ENCODE measurements at regions not wholly inside any gene's neighbourhood (a gene's known extent, or its start where the extent isn't known, plus 50 kb on each side); places are given as distances from the start of the nearest gene placed in this dataset.

DNA sequence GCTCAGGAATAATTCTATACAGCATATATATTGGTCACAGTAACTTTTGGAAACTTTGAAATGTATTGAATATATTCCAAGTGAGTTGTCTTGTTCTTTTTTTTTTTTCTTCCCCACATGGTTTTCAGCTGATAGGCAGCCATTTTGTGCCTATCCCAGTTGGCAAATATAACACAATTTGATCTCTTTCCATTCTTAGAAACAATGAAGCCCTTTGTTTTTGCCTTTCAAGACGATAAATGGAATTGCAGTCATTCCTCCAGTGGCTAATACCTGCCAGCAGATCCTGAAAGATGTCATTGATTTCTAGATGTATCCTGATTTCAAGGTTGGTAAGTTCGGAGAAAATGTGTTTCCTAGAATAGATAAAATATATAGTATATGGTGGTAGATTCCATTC, 951.1 kb upstream of the SLC10A2 start:
- WGBS, 2 donors: 67 to 68% methylated on average over 2 of the region's 2 CpGs
- DNase-seq (ENCODE audit: low spot score in 2 of 2): no peak
- intact Hi-C loops (cut with DNase I; ENCODE audit: low total_unique reads): no loop called here
- TF ChIP-seq POLR2A (IDR thresholded peaks at IDR 0.05): no peak
- no peak for TF ChIP-seq CTCF (IDR thresholded peaks at IDR 0.05)
- no peak overlapping the region for H3K4me3 ChIP-seq (ENCODE audit: low read depth, poor library complexity, severe bottlenecking)

DNA sequence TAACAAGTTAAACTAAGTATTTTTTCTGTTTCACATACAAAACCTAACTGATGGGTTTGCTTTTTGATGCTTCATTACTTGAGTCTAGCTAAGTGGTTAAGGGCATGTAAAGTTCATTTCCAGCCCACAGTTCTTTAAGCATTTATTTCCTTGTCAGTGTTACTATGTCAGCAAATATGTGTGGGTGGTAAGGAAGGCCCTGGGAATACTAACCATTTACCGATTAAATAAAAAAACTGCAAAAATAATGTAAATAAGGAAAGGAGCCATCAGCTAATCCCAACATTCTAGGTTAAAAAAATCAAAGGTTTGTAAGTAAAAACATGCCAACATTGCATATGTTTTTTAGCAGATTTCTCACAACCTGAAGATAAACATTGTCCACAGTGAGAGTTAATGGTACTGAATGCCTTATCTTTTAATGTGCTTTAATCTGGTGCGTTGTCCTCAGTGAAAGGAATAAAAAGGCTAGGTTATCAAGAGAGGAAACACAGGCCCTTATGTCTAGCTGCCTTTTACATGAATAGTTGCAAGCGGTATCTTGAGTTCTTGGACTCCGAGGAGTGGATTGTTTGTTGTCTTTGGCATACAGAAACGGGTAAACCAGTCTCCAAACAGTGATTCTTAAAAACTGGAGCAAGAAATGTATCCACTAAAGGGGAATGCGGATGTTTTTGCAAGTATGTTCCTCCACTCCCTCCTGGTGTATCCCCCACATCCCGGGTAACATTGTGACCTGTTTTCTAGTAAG, 949.6 kb upstream of the SLC10A2 start:
- TF ChIP-seq POLR2A (IDR thresholded peaks at IDR 0.05): no peak
- TF ChIP-seq CTCF (IDR thresholded peaks at IDR 0.05): no peak
- intact Hi-C loops (cut with DNase I; ENCODE audit: low total_unique reads): no loop called here
- WGBS, 2 donors: 54 to 57% methylated on average over 7 of the region's 7 CpGs
- DNase-seq (ENCODE audit: low spot score in 2 of 2): no peak
- no peak overlapping the region for H3K4me3 ChIP-seq (ENCODE audit: low read depth, poor library complexity, severe bottlenecking)

DNA sequence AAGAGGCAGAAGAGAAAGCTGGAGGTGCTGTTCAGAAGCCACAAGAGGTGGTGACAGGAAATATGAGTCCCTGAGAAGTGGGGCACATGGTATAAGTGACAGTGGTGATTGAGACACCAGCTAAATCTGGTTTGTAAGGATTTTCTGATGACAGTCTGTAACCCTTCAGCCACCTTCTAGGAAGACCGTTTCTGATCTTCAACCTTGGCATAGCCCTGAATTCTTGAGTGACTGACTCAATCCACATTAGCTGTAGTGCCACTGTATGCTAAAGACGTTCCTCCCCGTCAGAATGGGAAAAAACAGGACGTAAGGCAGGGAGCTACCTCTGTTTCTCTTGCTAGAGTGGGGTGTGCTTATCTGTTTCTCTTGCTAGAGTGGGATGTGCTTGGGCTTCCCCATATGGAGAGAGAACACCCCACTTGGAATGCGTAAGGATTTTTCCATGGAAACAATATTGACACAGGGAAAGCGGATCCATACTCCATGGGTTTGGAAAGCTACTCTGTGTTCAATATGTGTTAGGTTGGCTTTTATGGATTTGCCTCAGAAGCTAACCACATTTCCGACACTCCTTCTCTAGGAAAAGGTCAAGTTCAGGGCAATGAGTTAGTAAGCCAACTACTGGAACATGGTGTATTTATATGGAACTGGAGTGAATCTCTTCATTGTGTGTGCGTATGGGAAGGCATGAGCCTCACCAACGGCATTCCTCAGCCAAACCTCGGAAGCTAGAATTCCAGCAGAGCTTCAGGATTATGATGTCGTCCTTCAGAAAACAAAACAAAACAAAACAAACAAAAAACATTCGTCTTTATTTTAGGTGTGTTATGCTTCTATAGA, 948.8 kb upstream of the SLC10A2 start:
- WGBS, 2 donors: 76 to 79% methylated on average over 12 of the region's 12 CpGs
- intact Hi-C loops (cut with DNase I; ENCODE audit: low total_unique reads): no loop called here

GRCh38 chr13:104011505-104012241, 945.5 kb upstream of the SLC10A2 start:
- intact Hi-C loops (cut with DNase I; ENCODE audit: low total_unique reads): no loop called here
- peak in 1 of 2 donors; percentile 17 for DNase-seq (ENCODE audit: low spot score in 2 of 2)
- 34 to 40% methylated on average over 18 of the region's 18 CpGs for WGBS, 2 donors
- no peak overlapping the region for H3K4me3 ChIP-seq (ENCODE audit: low read depth, poor library complexity, severe bottlenecking)
- no peak for TF ChIP-seq CTCF (IDR thresholded peaks at IDR 0.05)
- TF ChIP-seq POLR2A (IDR thresholded peaks at IDR 0.05): no peak

More for the DNA sequence above, 948.8 kb upstream of the SLC10A2 start:
- H3K4me3 ChIP-seq (ENCODE audit: low read depth, poor library complexity, severe bottlenecking): no peak overlapping the region
- TF ChIP-seq POLR2A (IDR thresholded peaks at IDR 0.05) (no peak), CTCF (IDR thresholded peaks at IDR 0.05) (no peak)
- DNase-seq (ENCODE audit: low spot score in 2 of 2): no peak

DNA sequence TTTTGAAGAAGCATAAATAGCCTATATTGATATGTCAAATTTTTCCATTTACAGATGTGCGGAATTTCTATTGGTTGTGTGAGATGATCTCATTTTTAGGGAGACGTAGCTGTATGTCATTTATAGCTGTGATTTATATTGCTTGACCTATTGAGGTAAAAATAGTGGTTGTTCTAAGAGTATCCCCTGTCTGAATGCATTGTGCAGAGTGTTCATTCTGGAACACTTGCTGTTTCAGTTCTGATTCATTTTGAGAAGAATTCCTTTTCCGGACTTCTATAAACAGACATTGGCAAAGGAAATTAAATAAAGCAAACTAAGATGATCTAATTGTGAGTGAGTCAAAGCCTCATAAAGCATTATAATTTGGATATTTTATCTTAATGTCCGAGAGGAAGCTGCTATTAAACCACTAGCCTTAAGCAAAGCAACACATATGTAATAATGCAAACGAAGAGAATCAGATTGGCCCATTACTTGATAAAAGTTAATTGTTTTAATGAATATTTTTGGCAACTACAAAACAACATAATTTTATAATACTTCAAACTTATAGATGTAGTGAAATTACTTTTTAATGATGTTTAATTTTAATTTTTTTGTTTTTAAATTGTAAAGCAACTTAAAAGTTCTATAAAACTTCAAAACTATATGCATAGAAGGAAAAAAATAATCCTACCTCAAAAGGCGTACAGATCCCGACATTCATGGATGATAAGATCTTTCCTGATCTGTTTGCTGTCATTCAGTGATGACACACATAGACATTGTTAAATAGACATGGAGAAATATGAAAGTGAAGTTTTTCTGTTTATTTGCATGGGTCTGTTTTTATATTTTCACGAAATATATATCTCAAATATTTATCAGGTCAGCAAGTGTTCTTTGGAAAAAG, 942.6 kb upstream of the SLC10A2 start:
- 55 to 58% methylated on average over 8 of the region's 8 CpGs for WGBS, 2 donors
- TF ChIP-seq POLR2A (IDR thresholded peaks at IDR 0.05): no peak
- TF ChIP-seq CTCF (IDR thresholded peaks at IDR 0.05): no peak
- H3K4me3 ChIP-seq (ENCODE audit: low read depth, poor library complexity, severe bottlenecking): no peak overlapping the region
- no peak for DNase-seq (ENCODE audit: low spot score in 2 of 2)
- intact Hi-C loops (cut with DNase I; ENCODE audit: low total_unique reads): no loop called here

All from lower leg skin (tissue), 4 donors.